ENCODE measurements at regions not wholly inside any gene's neighbourhood (a gene's known extent, or its start where the extent isn't known, plus 50 kb on each side); places are given as distances from the start of the nearest gene placed in this dataset.

- Histone ChIP-seq H3F3A (ENCODE audit: insufficient read depth, low read length) (no peaks in the 10 kb centered on the region), H3K9ac (ENCODE audit: low read length) (no peak overlapping the region), H3K36me3 (ENCODE audit: insufficient read depth, low read length) (no peaks in the 10 kb centered on the region), H4K20me1 (ENCODE audit: insufficient read depth, low read length) (no peaks in the 10 kb centered on the region), H3K27me3 (ENCODE audit: insufficient read depth, low read length) (no peaks in the 10 kb centered on the region), H3K27ac (ENCODE audit: low read depth, low read length, poor library complexity, severe bottlenecking) (no peak overlapping the region), H3K4me3 (ENCODE audit: low read depth, low read length, poor library complexity, severe bottlenecking) (no peak overlapping the region), H2AFZ (ENCODE audit: low read length) (no peak overlapping the region), H3K9me3 (ENCODE audit: low read length) (no peaks in the 10 kb centered on the region), H3K4me1 (ENCODE audit: insufficient read depth, low read length, severe bottlenecking) (no peaks in the 10 kb centered on the region), H3K4me2 (ENCODE audit: low read length) (no peak overlapping the region), H3K9me2 (ENCODE audit: low read depth, low read length) (no peaks in the 10 kb centered on the region), H3K79me2 (ENCODE audit: insufficient read depth, low read length) (no peaks in the 10 kb centered on the region)
- TF ChIP-seq EZH2 (IDR thresholded peaks at IDR 0.05; ENCODE audit: borderline replicate concordance, low read length) (no peak), CTCF (IDR thresholded peaks at IDR 0.05; ENCODE audit: low read length) (no peak)
Measured at GRCh38 chr5:38071831-38072694, 186.3 kb upstream of the EGFLAM start.

- Histone ChIP-seq H3K9ac (ENCODE audit: low read length) (no peak overlapping the region), H3K4me1 (ENCODE audit: insufficient read depth, low read length, severe bottlenecking) (no peaks in the 10 kb centered on the region), H3F3A (ENCODE audit: insufficient read depth, low read length) (no peaks in the 10 kb centered on the region), H3K27ac (ENCODE audit: low read depth, low read length, poor library complexity, severe bottlenecking) (no peak overlapping the region), H3K79me2 (ENCODE audit: insufficient read depth, low read length) (no peaks in the 10 kb centered on the region), H3K4me2 (ENCODE audit: low read length) (no peak overlapping the region), H3K4me3 (ENCODE audit: low read depth, low read length, poor library complexity, severe bottlenecking) (no peak overlapping the region), H3K9me3 (ENCODE audit: low read length) (no peaks in the 10 kb centered on the region), H4K20me1 (ENCODE audit: insufficient read depth, low read length) (no peaks in the 10 kb centered on the region), H3K36me3 (ENCODE audit: insufficient read depth, low read length) (no peaks in the 10 kb centered on the region), H3K27me3 (ENCODE audit: insufficient read depth, low read length) (no peaks in the 10 kb centered on the region), H3K9me2 (ENCODE audit: low read depth, low read length) (no peaks in the 10 kb centered on the region), H2AFZ (ENCODE audit: low read length) (no peak overlapping the region)
- TF ChIP-seq EZH2 (IDR thresholded peaks at IDR 0.05; ENCODE audit: borderline replicate concordance, low read length) (no peak), CTCF (IDR thresholded peaks at IDR 0.05; ENCODE audit: low read length) (no peak)
Measured at GRCh38 chr5:38070304-38070950, 187.9 kb upstream of the EGFLAM start.

- H3K27me3 ChIP-seq (ENCODE audit: insufficient read depth, low read length), result no peaks in the 10 kb centered on the region
- H3K9me3 ChIP-seq (ENCODE audit: low read length), result no peaks in the 10 kb centered on the region
- TF ChIP-seq CTCF (IDR thresholded peaks at IDR 0.05; ENCODE audit: low read length), result no peak
- no peak for TF ChIP-seq EZH2 (IDR thresholded peaks at IDR 0.05; ENCODE audit: borderline replicate concordance, low read length)
- H3K79me2 ChIP-seq (ENCODE audit: insufficient read depth, low read length), result no peaks in the 10 kb centered on the region
- H3K4me2 ChIP-seq (ENCODE audit: low read length), result no peak overlapping the region
- no peak overlapping the region for H3K27ac ChIP-seq (ENCODE audit: low read depth, low read length, poor library complexity, severe bottlenecking)
- no peaks in the 10 kb centered on the region for H3K36me3 ChIP-seq (ENCODE audit: insufficient read depth, low read length)
- H3K9me2 ChIP-seq (ENCODE audit: low read depth, low read length), result no peaks in the 10 kb centered on the region
- no peaks in the 10 kb centered on the region for H3F3A ChIP-seq (ENCODE audit: insufficient read depth, low read length)
- no peak overlapping the region for H3K4me3 ChIP-seq (ENCODE audit: low read depth, low read length, poor library complexity, severe bottlenecking)
- no peak overlapping the region for H2AFZ ChIP-seq (ENCODE audit: low read length)
- no peaks in the 10 kb centered on the region for H3K4me1 ChIP-seq (ENCODE audit: insufficient read depth, low read length, severe bottlenecking)
- H4K20me1 ChIP-seq (ENCODE audit: insufficient read depth, low read length), result no peaks in the 10 kb centered on the region
- no peak overlapping the region for H3K9ac ChIP-seq (ENCODE audit: low read length)
Measured at GRCh38 chr5:38069360-38069759, 189.0 kb upstream of the EGFLAM start.
